COLO829 (cell line): ENCODE measurements at regions not wholly inside any gene's neighbourhood (a gene's known extent, or its start where the extent isn't known, plus 50 kb on each side); places are given as distances from the start of the nearest gene placed in this dataset.

ENCODE experiments used
- DNase-seq: peaks from one replicate; pipeline ENCODE4 v3.0.0; 2012; ENCODE audit warnings: low spot score

GRCh38 chr6:19410481-19410880 lies 426.7 kb upstream of the ID4 start:
- no peak for DNase-seq

GRCh38 chr6:19413323-19413722 lies 423.8 kb upstream of the ID4 start:
- no peak for DNase-seq

GRCh38 chr6:19415605-19416326 lies 421.4 kb upstream of the ID4 start:
- DNase-seq, result peak; percentile 35

GRCh38 chr6:19416811-19417210 lies 420.4 kb upstream of the ID4 start:
- DNase-seq, result no peak

GRCh38 chr6:19417713-19418112 lies 419.5 kb upstream of the ID4 start:
- no peak for DNase-seq

- DNase-seq, result no peak
These were observed 412.3 kb upstream of the ID4 start for GRCh38 chr6:19424853-19425252.

GRCh38 chr6:19427548-19427947 lies 409.6 kb upstream of the ID4 start:
- no peak for DNase-seq

GRCh38 chr6:19432966-19433498 lies 404.1 kb upstream of the ID4 start:
- peak; percentile 9 for DNase-seq

- DNase-seq, result no peak
These were observed 403.1 kb upstream of the ID4 start for GRCh38 chr6:19434065-19434464.

- no peak for DNase-seq
These were observed 401.4 kb upstream of the ID4 start for GRCh38 chr6:19435755-19436154.

GRCh38 chr6:19438566-19439353 lies 398.4 kb upstream of the ID4 start:
- DNase-seq, result no peak

- no peak for DNase-seq
These were observed 396.6 kb upstream of the ID4 start for GRCh38 chr6:19440531-19440930.

GRCh38 chr6:19443411-19443810 lies 393.8 kb upstream of the ID4 start:
- DNase-seq, result no peak

- DNase-seq, result no peak
These were observed 393.1 kb upstream of the ID4 start for GRCh38 chr6:19444041-19444440.

GRCh38 chr6:19444481-19444880 lies 392.7 kb upstream of the ID4 start:
- no peak for DNase-seq

- no peak for DNase-seq
These were observed 390.6 kb upstream of the ID4 start for GRCh38 chr6:19446570-19446969.

GRCh38 chr6:19450651-19451050 lies 386.5 kb upstream of the ID4 start:
- no peak for DNase-seq

GRCh38 chr6:19452495-19452894 lies 384.7 kb upstream of the ID4 start:
- no peak for DNase-seq

- DNase-seq, result no peak
These were observed 383.0 kb upstream of the ID4 start for GRCh38 chr6:19454001-19454720.

GRCh38 chr6:19454721-19455392 lies 382.3 kb upstream of the ID4 start:
- no peak for DNase-seq

- no peak for DNase-seq
These were observed 373.9 kb upstream of the ID4 start for GRCh38 chr6:19463250-19463649.

GRCh38 chr6:19463925-19464324 lies 373.2 kb upstream of the ID4 start:
- DNase-seq, result no peak
